Endothelial cell (in vitro differentiated cells): ENCODE measurements at regions not wholly inside any gene's neighbourhood (a gene's known extent, or its start where the extent isn't known, plus 50 kb on each side); places are given as distances from the start of the nearest gene placed in this dataset.

Source experiments
- DNase-seq: peaks from one replicate; pipeline ENCODE4 v3.0.0; 2021; ENCODE audit warnings: low spot score
- H3K27ac Mint-ChIP-seq: one replicate; pipeline ENCODE4 v1.8.0; 2021; ENCODE audit warnings: mixed read lengths, inconsistent platforms; ENCODE audit not compliant: unreplicated experiment
- H3K27me3 Mint-ChIP-seq: one replicate; pipeline ENCODE4 v1.8.0; 2021; ENCODE audit warnings: mild to moderate bottlenecking, moderate library complexity, mixed read lengths, inconsistent platforms; ENCODE audit not compliant: unreplicated experiment
- H3K36me3 Mint-ChIP-seq: one replicate; pipeline ENCODE4 v1.8.0; 2021; ENCODE audit warnings: mild to moderate bottlenecking, low read depth, mixed read lengths, inconsistent platforms; ENCODE audit not compliant: unreplicated experiment
- H3K4me1 Mint-ChIP-seq: one replicate; pipeline ENCODE4 v1.8.0; 2021; ENCODE audit warnings: mild to moderate bottlenecking, mixed read lengths, inconsistent platforms; ENCODE audit not compliant: unreplicated experiment
- H3K4me3 Mint-ChIP-seq: one replicate; pipeline ENCODE4 v1.8.0; 2021; ENCODE audit warnings: mild to moderate bottlenecking, mixed read lengths, inconsistent platforms; ENCODE audit not compliant: unreplicated experiment
- H3K9me3 Mint-ChIP-seq: one replicate; pipeline ENCODE4 v1.8.0; 2021; ENCODE audit warnings: mixed read lengths, inconsistent platforms; ENCODE audit not compliant: unreplicated experiment
- CTCF ChIP-seq: fragments of 200-600 bp; sonication (generic); IDR thresholded peaks from one replicate; pipeline ENCODE4 v1.5.0; 2021; ENCODE audit warnings: antibody characterized with exemption; ENCODE audit not compliant: unreplicated experiment

- no peaks in the 10 kb centered on the region for H3K36me3 Mint-ChIP-seq
- no peaks in the 10 kb centered on the region for H3K4me1 Mint-ChIP-seq
- no peak for TF ChIP-seq CTCF
- H3K9me3 Mint-ChIP-seq = no peaks in the 10 kb centered on the region
- H3K27me3 Mint-ChIP-seq = peaks cover 1% of the 10 kb centered on the region
- H3K4me3 Mint-ChIP-seq = no peak overlapping the region
- H3K27ac Mint-ChIP-seq = no peak overlapping the region
- no peak for DNase-seq
Observed at GRCh38 chr13:53123536-53123935, 94.9 kb downstream of the OLFM4 start.

GRCh38 chr13:53124623-53125022 lies 96.0 kb downstream of the OLFM4 start:
- TF ChIP-seq CTCF = no peak
- no peak overlapping the region for H3K27ac Mint-ChIP-seq

GRCh38 chr13:53126841-53127245 lies 98.2 kb downstream of the OLFM4 start:
- Mint-ChIP-seq H3K27me3 (no peaks in the 10 kb centered on the region), H3K4me1 (no peaks in the 10 kb centered on the region), H3K36me3 (no peaks in the 10 kb centered on the region), H3K9me3 (no peaks in the 10 kb centered on the region), H3K4me3 (no peak overlapping the region), H3K27ac (no peak overlapping the region)
- TF ChIP-seq CTCF = no peak
- no peak for DNase-seq

More at GRCh38 chr13:53124623-53125022, 96.0 kb downstream of the OLFM4 start:
- no peaks in the 10 kb centered on the region for H3K36me3 Mint-ChIP-seq
- no peak overlapping the region for H3K4me3 Mint-ChIP-seq
- peaks cover 1% of the 10 kb centered on the region for H3K27me3 Mint-ChIP-seq
- DNase-seq = no peak
- no peaks in the 10 kb centered on the region for H3K4me1 Mint-ChIP-seq
- no peaks in the 10 kb centered on the region for H3K9me3 Mint-ChIP-seq

GRCh38 chr13:53127373-53127772 lies 98.8 kb downstream of the OLFM4 start:
- DNase-seq = no peak
- H3K27me3 Mint-ChIP-seq = no peaks in the 10 kb centered on the region
- no peak for TF ChIP-seq CTCF
- H3K27ac Mint-ChIP-seq = no peak overlapping the region
- H3K4me3 Mint-ChIP-seq = no peak overlapping the region
- H3K4me1 Mint-ChIP-seq = no peaks in the 10 kb centered on the region
- H3K9me3 Mint-ChIP-seq = no peaks in the 10 kb centered on the region
- no peaks in the 10 kb centered on the region for H3K36me3 Mint-ChIP-seq

GRCh38 chr13:53129864-53130393 lies 101.3 kb downstream of the OLFM4 start:
- DNase-seq = no peak
- Mint-ChIP-seq H3K9me3 (no peaks in the 10 kb centered on the region), H3K4me1 (no peaks in the 10 kb centered on the region), H3K4me3 (no peak overlapping the region), H3K27ac (no peak overlapping the region), H3K27me3 (no peaks in the 10 kb centered on the region), H3K36me3 (no peaks in the 10 kb centered on the region)
- no peak for TF ChIP-seq CTCF
